T47D (cell line): ENCODE measurements at regions not wholly inside any gene's neighbourhood (a gene's known extent, or its start where the extent isn't known, plus 50 kb on each side); places are given as distances from the start of the nearest gene placed in this dataset.
"Not testable (repeated sequence)": the region's sequence is repeated elsewhere in the genome, so short reads cannot be mapped to it uniquely, and the experiment has no call there.

Experiments
- DNase-seq, 2 experiments: peaks; one replicate each; pipeline versions ENCODE4 v3.0.0 to v3.0.0-alpha.2; 2011 to 2012; ENCODE audit warnings: low read depth in 1 of 2, low spot score in 1 of 2
- JUND ChIP-seq: IDR thresholded peaks from 2 replicates; pipeline ENCODE4 v1.6.1; 2012; ENCODE audit warnings: low read depth
- in situ Hi-C: cut with HindIII; loops from 2 replicates; pipeline ENCODE4 v1.10.0; 2016; ENCODE audit warnings: low sequenced_read_pairs, low pct_unique_long_range_greater_than_20kb

DNA sequence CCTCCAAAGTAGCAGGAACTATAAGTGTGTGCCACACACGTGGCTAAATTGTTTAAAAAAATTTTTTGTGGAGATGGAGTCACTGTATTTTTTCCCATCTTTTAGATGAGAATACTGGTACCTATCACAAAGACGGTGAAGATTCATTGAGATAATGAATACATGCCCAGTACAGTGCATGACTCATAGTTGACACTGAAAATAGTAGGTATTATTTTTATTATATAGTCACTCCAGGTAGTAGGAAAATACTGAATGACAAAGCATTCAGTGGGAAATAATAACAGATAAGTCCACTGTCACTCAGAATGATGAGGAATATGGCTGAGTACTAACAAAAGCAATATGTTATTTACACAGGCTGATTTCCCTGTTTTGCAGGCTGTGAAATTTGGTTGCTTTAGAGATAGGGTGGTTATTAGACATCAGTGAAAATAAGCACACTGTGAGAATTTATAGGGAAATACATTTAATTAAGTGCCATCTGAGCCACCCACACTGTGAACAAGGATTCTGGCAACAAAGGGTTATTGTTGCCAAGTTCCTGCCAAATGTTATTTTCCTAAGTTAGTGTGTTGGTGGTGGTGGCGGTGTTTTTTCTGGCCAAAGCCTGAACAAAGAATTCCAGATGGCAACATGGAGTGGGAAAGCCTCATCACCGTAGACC, 129.8 kb upstream of the FOXQ1 start:
- in situ Hi-C loops, result no loop called here
- TF ChIP-seq JUND, result no peak
- DNase-seq, result no peak

DNA sequence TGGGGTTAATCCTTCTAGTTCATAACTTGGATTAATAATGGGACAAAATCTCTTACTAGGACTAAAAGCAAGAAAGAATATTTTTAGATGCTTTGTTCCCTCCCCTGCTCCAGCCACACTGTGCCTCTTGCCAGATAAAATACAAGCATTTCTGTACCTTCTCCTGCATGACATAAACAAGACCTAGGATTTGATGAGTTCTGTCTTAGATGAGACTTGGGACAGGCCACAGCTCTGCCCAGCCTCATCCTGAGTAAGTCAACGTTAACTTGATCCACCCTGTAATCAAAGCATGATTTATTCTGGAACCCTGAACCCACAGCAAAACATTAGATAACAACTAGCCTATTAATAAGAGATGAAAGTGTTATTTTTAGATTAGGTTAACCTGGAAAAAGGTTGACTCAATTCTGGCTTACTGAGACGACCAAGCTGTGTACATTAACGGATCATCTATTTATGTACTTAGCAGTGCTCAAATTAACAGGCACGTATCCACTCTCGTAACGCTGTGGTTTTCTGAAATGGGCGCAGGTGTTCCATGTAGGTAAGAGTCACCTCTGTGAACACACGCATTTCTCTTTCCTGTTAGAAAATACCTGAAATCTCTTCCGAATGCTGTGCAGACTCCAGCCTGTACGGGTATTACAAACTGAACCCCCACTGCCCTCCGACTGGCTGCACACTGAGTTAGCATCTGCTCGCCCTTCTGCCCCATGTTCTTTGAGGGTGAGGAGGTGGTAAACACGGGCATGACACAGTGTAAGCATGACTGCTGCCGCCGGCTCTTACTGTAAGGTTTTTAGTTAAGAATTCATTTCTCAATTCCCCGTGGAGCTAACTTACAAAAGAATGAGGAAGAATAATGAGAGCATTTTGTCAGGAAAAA, 132.1 kb upstream of the FOXQ1 start:
- in situ Hi-C loops, result no loop called here
- no peak for TF ChIP-seq JUND
- no peak for DNase-seq

DNA sequence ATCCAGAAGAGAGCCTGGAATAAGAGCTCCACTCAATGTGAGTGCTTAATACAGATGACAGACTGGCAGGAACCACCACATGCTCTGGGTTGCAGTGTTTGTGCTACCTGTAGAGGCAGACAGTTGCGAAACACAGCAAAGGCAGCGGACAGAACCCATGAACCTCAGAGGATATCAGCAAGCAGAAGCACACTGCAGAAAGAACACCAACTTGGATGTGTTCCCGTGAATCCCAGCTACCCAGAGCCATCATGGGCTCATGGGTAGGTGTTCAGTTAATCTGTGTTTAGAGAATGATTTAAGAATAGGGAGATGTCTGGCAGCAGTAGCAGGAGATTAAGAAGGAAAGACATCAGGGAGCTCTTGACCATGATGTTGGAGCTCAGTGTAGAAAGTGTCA, 133.3 kb upstream of the FOXQ1 start:
- DNase-seq, result no peak
- no peak for TF ChIP-seq JUND
- in situ Hi-C loops, result no loop called here

DNA sequence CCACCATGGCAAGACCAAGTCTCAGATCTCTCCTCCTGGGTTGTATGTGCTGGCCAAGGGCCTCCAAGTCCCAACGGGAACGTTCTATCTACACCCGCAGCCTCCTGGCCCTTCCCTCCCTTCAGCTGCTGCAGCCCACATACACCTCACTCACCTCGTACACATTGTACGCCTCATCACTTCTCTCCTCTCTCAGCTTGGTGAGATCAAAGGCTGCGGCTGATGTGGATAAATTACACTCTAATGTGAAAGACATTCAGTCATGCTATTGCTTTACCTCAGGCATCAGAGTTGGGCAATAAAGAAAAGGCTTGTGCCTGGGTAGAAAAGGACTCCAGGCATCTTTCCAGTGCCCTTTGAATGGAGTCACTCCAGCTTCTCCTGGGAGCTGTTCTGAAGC, 135.3 kb upstream of the FOXQ1 start:
- in situ Hi-C loops, result no loop called here

DNA sequence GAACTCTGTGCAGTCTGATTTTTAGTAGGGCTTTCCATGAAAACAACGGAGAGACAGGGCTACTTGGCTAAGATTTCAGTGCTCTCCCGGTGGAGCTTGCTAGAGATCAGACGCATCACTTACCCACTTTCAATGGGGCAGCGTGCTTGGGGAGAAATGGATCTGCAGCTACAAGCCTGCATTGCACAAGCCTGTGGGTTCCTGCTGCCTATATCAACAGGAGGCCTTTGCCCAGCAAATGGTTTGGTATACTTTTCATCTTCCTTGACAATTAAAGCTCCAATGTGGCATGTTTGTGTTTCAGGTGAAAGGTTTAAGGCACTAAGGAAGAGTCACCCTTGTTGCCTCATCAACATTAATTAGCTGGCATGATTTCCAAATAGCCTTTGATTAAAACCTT, 136.0 kb upstream of the FOXQ1 start:
- in situ Hi-C loops, result no loop called here
- no peak for TF ChIP-seq JUND
- no peak for DNase-seq

More for the DNA sequence above, 135.3 kb upstream of the FOXQ1 start:
- no peak for TF ChIP-seq JUND
- no peak for DNase-seq

DNA sequence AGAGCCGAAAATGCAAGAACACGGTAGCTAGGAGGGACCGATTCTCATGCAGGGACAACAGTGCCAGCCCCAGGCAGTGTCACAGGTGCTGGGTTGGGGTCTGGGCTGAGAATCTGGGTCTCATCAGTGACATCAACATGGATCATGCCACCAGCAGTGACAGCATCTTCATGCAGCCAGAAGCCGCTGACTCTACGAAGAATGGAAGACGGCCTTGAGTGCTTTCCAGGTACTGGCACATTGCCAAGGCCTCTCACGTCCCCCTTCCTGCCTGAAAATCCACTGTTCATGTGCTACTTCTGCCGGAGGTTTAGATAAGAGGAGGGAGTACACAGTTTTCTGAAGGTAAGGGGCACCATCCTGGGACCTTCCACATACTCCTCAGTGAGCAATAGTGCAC, 141.1 kb upstream of the FOXQ1 start:
- no peak for TF ChIP-seq JUND
- no peak for DNase-seq
- in situ Hi-C loops, result no loop called here

DNA sequence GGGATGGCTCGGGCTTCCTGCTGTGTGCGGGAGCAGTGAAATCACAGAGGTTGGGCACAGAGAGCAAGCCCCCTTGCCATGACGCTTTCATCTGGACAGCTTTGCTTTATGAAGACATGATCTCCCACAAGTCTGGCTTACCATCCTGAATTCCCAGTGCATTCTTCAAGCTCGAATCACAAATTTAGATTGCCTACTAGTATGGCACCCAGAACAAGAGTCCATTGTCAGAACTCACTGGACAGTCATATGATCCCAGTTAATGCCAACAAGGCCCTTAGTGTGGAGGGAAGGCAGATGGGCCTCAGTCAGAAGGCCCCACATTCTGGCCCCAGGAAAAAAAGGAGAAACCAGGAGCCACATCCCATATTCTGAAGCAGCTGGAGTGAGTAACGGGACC, 147.3 kb upstream of the FOXQ1 start:
- in situ Hi-C loops, result no loop called here

DNA sequence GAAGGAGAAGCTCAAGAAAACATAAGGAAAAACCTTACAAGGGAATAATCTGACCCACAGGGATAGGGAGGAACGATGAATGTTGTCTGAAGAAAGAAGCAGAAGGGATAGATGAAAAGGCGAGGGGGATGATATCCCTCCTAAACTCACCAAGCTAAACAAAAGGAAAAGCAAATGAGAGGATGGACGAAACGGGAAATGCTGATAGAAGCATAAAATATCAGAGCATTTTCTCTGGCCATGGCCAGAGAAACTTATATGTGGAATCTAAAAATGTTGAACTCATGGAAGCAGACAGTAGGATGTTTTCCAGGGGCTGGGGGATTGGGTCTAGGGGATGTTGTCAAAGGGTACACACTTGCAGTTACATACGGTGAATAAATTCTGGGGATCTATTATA, 148.4 kb upstream of the FOXQ1 start:
- no peak for DNase-seq
- in situ Hi-C loops, result no loop called here
- no peak for TF ChIP-seq JUND

More for the DNA sequence above, 147.3 kb upstream of the FOXQ1 start:
- no peak for TF ChIP-seq JUND
- no peak for DNase-seq

DNA sequence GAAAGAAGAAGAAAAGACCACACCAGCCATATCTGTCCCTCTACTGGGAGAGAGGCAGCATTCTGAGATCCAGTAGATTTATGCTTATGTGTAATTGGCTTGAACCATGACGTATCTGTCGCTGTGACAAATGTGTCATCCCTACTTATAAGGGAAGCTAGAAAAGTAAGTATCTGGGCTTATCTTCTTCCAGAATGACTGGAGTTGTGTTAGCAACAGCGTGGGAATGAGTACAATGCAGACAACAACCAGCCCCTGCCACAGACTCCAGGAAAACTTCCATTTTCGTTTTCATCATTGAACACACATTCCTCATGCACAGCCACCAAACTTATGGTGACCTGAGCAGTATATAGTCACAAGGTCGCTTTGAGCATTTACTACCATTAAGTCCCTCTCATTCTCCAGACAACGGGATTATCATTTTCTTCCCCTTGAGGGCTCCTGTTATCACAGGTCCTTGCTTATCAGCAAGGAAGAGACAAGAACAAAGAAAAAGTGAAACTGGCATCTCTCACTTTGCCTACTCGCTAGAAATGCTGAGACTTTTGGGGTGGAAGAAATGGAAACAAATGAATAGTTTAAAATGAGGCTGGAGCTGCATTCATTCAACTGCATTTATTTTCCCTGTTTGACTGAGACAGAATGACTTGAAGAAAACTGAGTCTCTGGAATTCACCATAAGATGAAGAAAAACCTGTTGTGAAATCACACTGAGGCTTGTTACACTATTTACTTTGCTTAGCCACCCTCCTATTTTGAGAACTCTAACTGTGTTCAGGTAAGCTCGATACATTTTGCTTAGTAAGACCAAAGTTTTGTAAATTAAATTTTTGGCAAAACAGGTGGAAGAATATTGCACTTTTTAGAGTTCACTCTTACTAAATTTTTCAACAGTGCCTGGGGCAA, 149.3 kb upstream of the FOXQ1 start:
- TF ChIP-seq JUND, result no peak
- peak in 1 of 2 experiments; percentile 11 for DNase-seq
- in situ Hi-C loops, result no loop called here

DNA sequence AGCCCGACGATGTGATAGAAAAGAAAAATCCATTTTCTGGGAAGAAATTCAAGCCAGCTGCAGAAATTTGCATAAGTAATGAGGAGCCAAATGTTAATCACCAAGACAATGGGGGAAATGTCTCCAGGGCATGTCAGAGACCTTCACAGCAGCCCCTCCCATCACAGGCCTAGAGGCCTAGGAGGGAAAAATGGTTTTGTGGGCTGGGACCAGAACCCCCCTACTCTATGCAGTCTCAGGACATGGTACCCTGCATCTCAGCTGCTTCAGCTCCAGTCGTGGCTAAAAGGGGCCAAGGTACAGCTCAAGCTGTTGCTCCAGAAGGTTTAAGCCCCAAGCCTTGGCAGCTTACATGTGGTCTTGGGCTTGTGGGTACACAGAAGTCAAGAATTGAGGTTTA, 155.5 kb upstream of the FOXQ1 start:
- DNase-seq, in situ Hi-C loops: not testable (repeated sequence)

DNA sequence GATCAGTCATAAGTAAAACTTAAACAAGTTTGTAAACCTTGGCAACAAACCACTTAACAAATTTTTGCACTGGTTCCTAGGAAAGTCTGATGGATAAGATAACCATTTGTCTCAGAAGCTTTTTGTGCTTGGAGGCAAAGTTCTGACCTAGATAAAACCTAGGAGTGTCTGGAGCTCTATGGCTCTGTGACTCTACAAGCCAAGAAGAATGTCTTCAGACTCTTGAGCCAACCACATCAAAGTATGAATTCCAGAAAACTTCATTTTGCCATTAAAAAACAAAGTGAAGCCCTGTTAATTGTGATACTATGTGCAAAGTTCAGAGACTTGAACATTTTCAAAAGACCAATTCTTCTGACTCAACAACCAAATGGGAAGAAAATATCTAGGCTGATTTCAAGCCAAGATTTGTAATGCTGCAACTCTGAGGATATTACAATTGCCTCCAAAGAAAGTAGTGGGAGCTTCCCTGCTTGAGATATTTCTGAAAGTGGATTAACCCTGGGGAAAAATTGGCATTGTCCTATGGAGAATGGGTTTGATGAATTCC, 158.1 kb upstream of the FOXQ1 start:
- TF ChIP-seq JUND, result no peak
- in situ Hi-C loops, result no loop called here
- DNase-seq, result no peak

DNA sequence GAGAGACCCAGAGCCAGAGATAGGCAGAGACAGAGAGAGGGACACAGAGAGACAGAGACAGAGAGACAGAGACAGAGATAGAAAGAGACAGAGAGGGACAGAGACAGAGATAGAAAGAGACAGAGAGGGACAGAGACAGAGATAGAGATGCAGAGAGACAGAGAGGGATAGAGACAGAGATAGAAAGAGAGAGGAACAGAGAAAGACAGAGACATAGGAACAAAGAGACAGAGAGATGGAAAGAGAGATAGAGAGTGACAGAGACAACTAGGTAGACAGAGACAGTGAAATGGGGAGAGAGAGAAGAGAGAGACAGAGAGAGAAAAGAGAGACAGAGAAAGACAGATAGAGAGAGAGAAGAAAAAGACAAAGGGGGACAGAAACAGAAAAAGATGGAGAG, 165.4 kb upstream of the FOXQ1 start:
- in situ Hi-C loops, result no loop called here
- TF ChIP-seq JUND, result no peak
- DNase-seq, result no peak
